Heart right ventricle (tissue), 16 donors: ENCODE measurements at regions not wholly inside any gene's neighbourhood (a gene's known extent, or its start where the extent isn't known, plus 50 kb on each side); places are given as distances from the start of the nearest gene placed in this dataset.

ENCODE experiments used
- ATAC-seq, 8 donors: fragments of 200-7000 bp; cut with Tn5 transposase; one replicate each; pipeline ENCODE4 v1.9.1; 2020; ENCODE audit warnings: mild to moderate bottlenecking in 8 of 8, moderate library complexity in 8 of 8, moderate number of reproducible peaks in 1 of 8
- DNase-seq, 2 donors: peaks; one replicate each; pipeline ENCODE4 v3.0.0-alpha.2; 2020
- H3K27ac ChIP-seq, 10 donors: fragments of 200-600 bp; sonication (generic) in 2 of 10; one replicate each; pipeline versions ENCODE4 v1.5.0 to v1.8.0; 2020 to 2022; ENCODE audit warnings: mild to moderate bottlenecking in 3 of 10
- H3K27me3 ChIP-seq, 7 donors: fragments of 200-600 bp; one replicate each; pipeline ENCODE4 v1.8.0; 2021 to 2022; ENCODE audit warnings: mild to moderate bottlenecking in 2 of 7
- H3K36me3 ChIP-seq, 9 donors: fragments of 200-600 bp; sonication (generic) in 1 of 9; one replicate each; pipeline versions ENCODE4 v1.5.0 to v1.8.0; 2020 to 2022; ENCODE audit warnings: mild to moderate bottlenecking in 2 of 9
- H3K4me1 ChIP-seq, 9 donors: fragments of 200-600 bp; sonication (generic) in 1 of 9; one replicate each; pipeline versions ENCODE4 v1.5.0 to v1.8.0; 2020 to 2022; ENCODE audit warnings: mild to moderate bottlenecking in 4 of 9
- H3K4me3 ChIP-seq, 10 donors: fragments of 200-600 bp; sonication (generic) in 2 of 10; one replicate each; pipeline versions ENCODE4 v1.5.0 to v1.8.0; 2020 to 2022; ENCODE audit warnings: mild to moderate bottlenecking in 7 of 10, moderate library complexity in 2 of 10
- H3K9me3 ChIP-seq, 11 donors: fragments of 200-600 bp in 10 of 11; sonication (generic) in 2 of 11; one replicate each; pipeline versions ENCODE4 v1.5.0 to v1.8.0; 2013 to 2022; ENCODE audit warnings: mild to moderate bottlenecking in 2 of 11, control low read depth in 1 of 11, moderate library complexity in 1 of 11
- WGBS, 2 donors: extraction: QIAGEN DNeasy Blood & Tissue Kit; methylation state at CpG; one replicate each; pipeline ENCODE4 v1.1.7; 2013; ENCODE audit warnings: inconsistent platforms in 1 of 2; 5-methylcytosine and 5-hydroxymethylcytosine counted together
- intact Hi-C, 10 donors: fragments of 100-400 bp; cut with DNase I; formaldehyde crosslinking; loops; one replicate each; pipeline versions ENCODE4 v1.11.1 to v1.14.2; 2022
- TF ChIP-seq, protein P1 (sequence below), 9 donors: fragments of 200-600 bp; sonication (generic) in 2 of 9; IDR thresholded peaks; one replicate each; pipeline versions ENCODE4 v1.5.0 to v1.8.0; 2021 to 2022; ENCODE audit warnings: antibody characterized with exemption in 9 of 9, mild to moderate bottlenecking in 5 of 9, moderate library complexity in 1 of 9
- donor health status: Arrhythmogenic right ventricular cardiomyopathy.
- donor health status: ischemic (EF 13 %, LVEDD 7.1; RV severe dilation, severe dysfunction).
- donor health status: healthy with polysubstance abuse.
- donor health status: DM: no; HTN: yes; CAD: no.
- donor health status: DM: no; HTN: no; CAD: no.
- donor health status: ischemic (EF 25% LVEDD 6.9; RV normal size, moderate dysfunction).
- donor health status: ischemic (EF 25% LVEDD 5.7; RV mildly dilated, moderate dysfunction).
- donor health status: healthy.
- donor health status: DM: yes; HTN: yes; CAD: no.
- donor health status: Ischemic cardiomyopathy.
- donor health status: ischemic (EF 35%, LVEDD 5.7; RV mildly dilated, moderate dysfunction).
- donor health status: nonischemic (EF 11% LVEDD 7.7; RV severe dilation, severe dysfunction).
- donor health status: DM: yes; HTN: yes; CAD: no.
- donor health status: PGD.
- donor health status: ischemic (EF 29% LVEDD 5.4; RV normal size, mild dysfunction).
- donor health status: nonischemic (EF 23%, LVEDD 6.1; RV moderate dilation, normal function).

DNA sequence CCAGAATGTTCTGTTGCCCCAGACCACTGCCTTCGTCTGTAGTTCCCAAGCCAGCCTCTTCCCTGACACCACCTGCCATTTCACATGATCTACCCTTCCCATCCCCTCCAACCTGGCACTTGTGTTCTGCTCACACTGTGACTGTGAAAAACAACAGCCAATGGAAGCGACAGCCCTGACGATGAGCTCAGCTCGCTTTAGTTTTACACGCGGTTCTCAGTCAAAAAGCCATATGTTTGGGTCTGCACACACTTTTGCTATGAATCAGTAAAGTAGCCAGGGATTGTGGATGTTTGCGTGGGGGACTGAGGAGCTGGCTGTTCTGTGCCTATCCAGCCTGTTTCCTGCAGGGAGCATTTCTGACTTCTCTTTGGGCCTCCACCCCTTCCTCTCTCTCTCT lies 282.7 kb downstream of the WDR11 start:
- intact Hi-C loops, result no loop called here
- H3K27me3 ChIP-seq, result peaks cover 0 to 11% (median 3%) of the 10 kb centered on the region in 7 donors
- H3K36me3 ChIP-seq, result no peaks in the 10 kb centered on the region
- no peak for DNase-seq
- H3K27ac ChIP-seq, result no peak overlapping the region
- TF ChIP-seq, protein P1, sequence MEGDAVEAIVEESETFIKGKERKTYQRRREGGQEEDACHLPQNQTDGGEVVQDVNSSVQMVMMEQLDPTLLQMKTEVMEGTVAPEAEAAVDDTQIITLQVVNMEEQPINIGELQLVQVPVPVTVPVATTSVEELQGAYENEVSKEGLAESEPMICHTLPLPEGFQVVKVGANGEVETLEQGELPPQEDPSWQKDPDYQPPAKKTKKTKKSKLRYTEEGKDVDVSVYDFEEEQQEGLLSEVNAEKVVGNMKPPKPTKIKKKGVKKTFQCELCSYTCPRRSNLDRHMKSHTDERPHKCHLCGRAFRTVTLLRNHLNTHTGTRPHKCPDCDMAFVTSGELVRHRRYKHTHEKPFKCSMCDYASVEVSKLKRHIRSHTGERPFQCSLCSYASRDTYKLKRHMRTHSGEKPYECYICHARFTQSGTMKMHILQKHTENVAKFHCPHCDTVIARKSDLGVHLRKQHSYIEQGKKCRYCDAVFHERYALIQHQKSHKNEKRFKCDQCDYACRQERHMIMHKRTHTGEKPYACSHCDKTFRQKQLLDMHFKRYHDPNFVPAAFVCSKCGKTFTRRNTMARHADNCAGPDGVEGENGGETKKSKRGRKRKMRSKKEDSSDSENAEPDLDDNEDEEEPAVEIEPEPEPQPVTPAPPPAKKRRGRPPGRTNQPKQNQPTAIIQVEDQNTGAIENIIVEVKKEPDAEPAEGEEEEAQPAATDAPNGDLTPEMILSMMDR (IDR thresholded peaks at IDR 0.05), result no peak
- no peaks in the 10 kb centered on the region for H3K9me3 ChIP-seq
- no peaks in the 10 kb centered on the region for H3K4me1 ChIP-seq
- ATAC-seq, result no peak
- no peak overlapping the region for H3K4me3 ChIP-seq
- 85 to 90% methylated on average over 7 of the region's 7 CpGs for WGBS, 2 donors

DNA sequence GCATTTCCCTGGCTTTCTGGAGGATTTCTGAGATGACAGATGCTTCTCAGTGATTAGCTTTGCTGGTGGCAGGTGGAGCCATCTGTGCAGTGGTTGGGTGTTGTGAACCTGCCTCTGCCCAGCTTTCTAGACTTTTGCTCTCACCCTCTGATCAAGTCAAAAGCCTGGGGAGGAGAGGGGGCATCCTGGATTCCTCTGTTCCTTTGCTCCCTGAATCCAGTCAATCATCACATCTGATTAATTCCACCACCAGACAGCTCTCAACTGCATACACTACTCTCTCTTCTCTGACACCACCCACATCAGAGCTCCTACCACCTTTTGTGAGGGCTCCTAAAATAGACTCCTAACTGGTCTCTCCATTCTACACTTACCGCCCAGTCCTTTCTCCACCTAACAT lies 283.5 kb downstream of the WDR11 start:
- H3K4me1 ChIP-seq, result no peaks in the 10 kb centered on the region
- no peak overlapping the region for H3K4me3 ChIP-seq
- no peaks in the 10 kb centered on the region for H3K9me3 ChIP-seq
- intact Hi-C loops, result no loop called here
- no peak for DNase-seq
- TF ChIP-seq, protein P1 (IDR thresholded peaks at IDR 0.05), result no peak
- no peak for ATAC-seq
- H3K36me3 ChIP-seq, result no peaks in the 10 kb centered on the region
- peaks cover 0 to 8% (median 4%) of the 10 kb centered on the region in 7 donors for H3K27me3 ChIP-seq
- H3K27ac ChIP-seq, result no peak overlapping the region
- 67 to 71% methylated on average over 1 of the region's 1 CpG for WGBS, 2 donors

DNA sequence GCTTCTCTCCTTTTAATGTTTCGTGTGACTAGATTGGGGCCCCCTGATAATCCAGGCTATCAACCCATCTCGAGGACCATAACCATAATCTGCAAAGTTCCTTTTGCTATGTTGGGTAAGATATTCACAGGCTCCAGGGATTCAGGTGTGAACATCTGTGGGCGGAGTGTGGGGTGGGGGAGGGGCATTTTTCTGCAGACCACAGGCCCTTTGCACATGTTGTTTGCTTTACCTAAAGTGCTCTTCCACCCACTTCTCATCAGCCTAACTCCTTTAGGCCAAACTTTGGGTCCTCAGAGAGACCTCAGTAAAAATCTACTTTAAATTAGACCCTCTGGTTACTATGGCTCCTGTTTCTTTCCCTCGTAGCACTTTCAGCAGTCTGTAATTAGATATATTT lies 284.4 kb downstream of the WDR11 start:
- TF ChIP-seq, protein P1 (IDR thresholded peaks at IDR 0.05), result no peak
- WGBS, 2 donors, result 90 to 92% methylated on average over 4 of the region's 4 CpGs
- no peak for DNase-seq

DNA sequence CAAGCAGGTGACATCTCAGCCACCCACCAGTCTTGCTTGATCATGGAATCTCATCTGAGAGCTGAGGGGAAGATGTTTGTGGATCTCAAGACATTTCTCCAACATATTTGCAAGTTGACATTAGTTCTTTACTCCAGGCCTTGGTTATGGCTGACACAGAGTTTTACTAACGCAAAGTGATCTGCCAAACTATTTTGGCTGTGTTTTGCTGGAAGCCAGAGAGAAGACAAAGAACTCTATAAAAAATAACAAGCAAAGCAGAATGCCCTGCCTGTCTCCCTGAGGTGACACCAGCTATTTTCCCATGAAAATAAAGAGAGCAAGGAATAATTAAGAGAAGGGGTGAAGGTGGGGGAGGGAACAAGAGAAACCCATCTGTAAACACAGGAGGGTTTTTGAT lies 286.4 kb downstream of the WDR11 start:
- no peak overlapping the region for H3K4me3 ChIP-seq
- no peaks in the 10 kb centered on the region for H3K9me3 ChIP-seq
- TF ChIP-seq, protein P1 (IDR thresholded peaks at IDR 0.05), result no peak
- H3K36me3 ChIP-seq, result no peaks in the 10 kb centered on the region
- peaks cover 0 to 8% (median 4%) of the 10 kb centered on the region in 7 donors for H3K27me3 ChIP-seq
- 65 to 81% methylated on average over 1 of the region's 1 CpG for WGBS, 2 donors
- H3K4me1 ChIP-seq, result no peaks in the 10 kb centered on the region
- intact Hi-C loops, result no loop called here
- ATAC-seq (no peak), DNase-seq (no peak)
- no peak overlapping the region for H3K27ac ChIP-seq

More for the DNA sequence above, 284.4 kb downstream of the WDR11 start:
- Histone ChIP-seq H3K4me1 (no peaks in the 10 kb centered on the region), H3K36me3 (no peaks in the 10 kb centered on the region), H3K27ac (no peak overlapping the region), H3K27me3 (peaks cover 0 to 8% (median 4%) of the 10 kb centered on the region in 7 donors), H3K9me3 (no peaks in the 10 kb centered on the region), H3K4me3 (no peak overlapping the region)
- intact Hi-C loops, result no loop called here
- no peak for ATAC-seq
